GM12873 (cell line): ENCODE measurements at regions not wholly inside any gene's neighbourhood (a gene's known extent, or its start where the extent isn't known, plus 50 kb on each side); places are given as distances from the start of the nearest gene placed in this dataset.

Experiments used
- CTCF ChIP-seq: IDR thresholded peaks from 2 replicates; pipeline ENCODE4 v1.5.1; 2012; ENCODE audit warnings: low read depth, mild to moderate bottlenecking, moderate library complexity, low read length, control low read depth; ENCODE audit not compliant: insufficient read depth; ENCODE audit errors: missing control alignments

- no peak for TF ChIP-seq CTCF
Measured at GRCh38 chr2:108133457-108133856, 106.3 kb upstream of the SULT1C3 start.

- TF ChIP-seq CTCF: no peak
Measured at GRCh38 chr2:108139521-108139920, 100.2 kb upstream of the SULT1C3 start.

- no peak for TF ChIP-seq CTCF
Measured at GRCh38 chr2:108145557-108146326, 94.0 kb upstream of the SULT1C3 start.

- TF ChIP-seq CTCF: no peak
Measured at GRCh38 chr2:108148555-108148954, 91.2 kb upstream of the SULT1C3 start.

- no peak for TF ChIP-seq CTCF
Measured at GRCh38 chr2:108154366-108155061, 85.3 kb upstream of the SULT1C3 start.

GRCh38 chr2:108161298-108161697, 78.5 kb upstream of the SULT1C3 start:
- TF ChIP-seq CTCF: no peak

GRCh38 chr2:108164318-108164717, 75.5 kb upstream of the SULT1C3 start:
- TF ChIP-seq CTCF: no peak
